HG02759 (cell line): ENCODE measurements at regions not wholly inside any gene's neighbourhood (a gene's known extent, or its start where the extent isn't known, plus 50 kb on each side); places are given as distances from the start of the nearest gene placed in this dataset.

Experiments
- ATAC-seq: cut with Tn5 transposase; IDR thresholded peaks from one replicate; pipeline ENCODE4 v1.9.1; 2021; ENCODE audit warnings: mild to moderate bottlenecking, moderate library complexity; ENCODE audit not compliant: unreplicated experiment

DNA sequence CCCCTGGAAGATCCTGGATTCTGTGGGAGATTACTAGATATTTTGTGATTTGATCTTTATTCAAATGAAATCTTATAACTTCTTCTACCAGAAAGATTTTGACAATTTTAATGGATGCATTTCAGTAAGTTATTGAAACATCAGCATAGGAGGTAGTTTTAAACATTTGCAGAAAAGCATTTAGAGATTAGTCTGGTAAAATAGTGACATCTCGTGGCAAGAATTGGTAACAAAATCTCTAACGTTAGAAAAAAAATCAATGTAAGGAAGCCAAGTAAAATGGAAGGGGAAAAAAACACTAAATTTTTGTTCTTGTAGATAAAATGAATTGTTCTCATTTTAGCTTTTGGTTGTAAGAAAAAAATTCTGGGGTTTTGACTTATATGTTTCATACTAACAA is 73.3 kb downstream of the TASL start:
- ATAC-seq = no peak

DNA sequence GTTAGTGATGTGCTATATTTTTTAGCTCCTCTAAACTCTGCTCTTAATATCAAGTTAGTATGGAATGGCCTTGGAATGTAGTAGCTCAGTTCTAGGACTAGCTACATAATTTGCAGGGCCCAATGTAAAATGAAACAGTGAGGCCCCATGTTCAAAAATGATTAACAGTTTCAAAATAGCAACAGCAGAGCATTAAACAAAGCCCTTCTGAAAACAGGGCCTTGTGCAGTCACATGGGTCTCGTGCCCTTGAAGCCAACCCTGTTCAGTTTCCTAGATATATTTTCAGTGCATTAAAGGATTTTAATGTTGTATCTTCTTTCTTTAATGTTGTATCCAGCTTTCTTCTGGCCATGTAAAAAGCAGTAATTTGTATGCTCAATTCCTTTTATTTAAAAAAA is 82.1 kb downstream of the TASL start:
- ATAC-seq = peak; percentile 59

- ATAC-seq = no peak
Observed at GRCh38 chrX:30493348-30493747, 84.2 kb downstream of the TASL start.

DNA sequence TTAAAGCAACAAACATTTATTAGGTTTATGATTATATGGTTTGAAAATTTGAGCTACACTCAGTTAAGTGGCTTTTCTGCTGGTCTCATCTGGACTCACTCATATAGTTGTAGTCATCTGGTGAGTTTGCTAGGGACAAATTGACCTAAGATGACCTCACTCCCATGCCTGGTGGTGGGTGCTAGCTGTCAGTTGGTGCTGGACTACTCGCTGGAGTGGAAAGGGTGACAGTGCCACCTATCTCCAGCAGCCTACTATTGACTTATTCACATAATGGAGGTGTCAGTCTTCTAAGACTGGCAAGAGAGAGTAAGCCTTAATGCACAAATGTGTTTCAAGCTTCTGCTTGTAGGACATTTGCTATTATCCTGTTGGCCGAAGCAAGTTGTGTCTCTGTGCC is 88.2 kb downstream of the TASL start:
- ATAC-seq = no peak

DNA sequence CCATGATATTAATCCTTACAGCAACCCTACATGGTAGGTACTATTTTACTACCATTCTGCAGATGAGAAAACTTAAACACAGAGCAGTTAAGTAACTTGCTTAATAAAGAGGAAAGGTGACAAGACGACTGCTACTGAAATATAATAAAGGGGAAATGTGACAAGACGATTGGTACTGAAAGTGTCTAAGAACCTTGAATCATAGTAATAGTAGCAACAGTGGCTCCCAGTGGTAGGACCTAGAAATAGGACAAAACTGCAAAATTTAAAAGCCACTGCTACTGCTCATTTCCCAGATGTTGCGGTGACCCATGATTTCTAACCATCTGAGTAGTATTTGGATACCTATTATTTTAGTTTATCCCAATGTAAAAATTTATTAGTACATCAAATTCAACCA is 89.5 kb downstream of the TASL start:
- no peak for ATAC-seq

GRCh38 chrX:30483996-30484395 is 93.6 kb downstream of the TASL start:
- no peak for ATAC-seq

DNA sequence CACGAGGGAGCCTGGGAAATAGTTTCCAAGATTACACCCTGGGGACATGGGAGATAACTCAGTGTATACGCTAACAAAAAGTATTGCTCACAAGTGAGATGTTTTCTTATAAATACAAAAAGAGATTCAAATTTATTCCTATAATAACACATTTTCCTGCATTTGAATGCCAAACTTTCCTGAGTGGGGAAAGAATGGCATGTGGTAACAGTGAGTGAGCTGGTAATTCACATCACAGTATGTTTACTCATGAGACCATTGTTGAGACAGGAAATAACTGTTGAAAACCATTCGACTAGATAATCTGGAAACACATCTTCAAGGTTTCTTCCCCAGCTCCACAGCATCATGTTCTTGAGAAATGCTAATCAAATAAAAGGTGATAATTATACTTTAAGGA is 109.1 kb downstream of the TASL start:
- ATAC-seq = no peak
